Inflammatory macrophage (primary cell): ENCODE measurements at regions not wholly inside any gene's neighbourhood (a gene's known extent, or its start where the extent isn't known, plus 50 kb on each side); places are given as distances from the start of the nearest gene placed in this dataset.
A peak's percentile ranks its signal among the peaks of the same experiment; 100 is the strongest.

Source experiments
- DNase-seq, 2 donors: peaks; one replicate each; pipeline ENCODE4 v3.0.0-alpha.2; 2020 to 2022

- no peak for DNase-seq
Observed at GRCh38 chr17:83178533-83179304, 99.3 kb downstream of the METRNL start.

DNA sequence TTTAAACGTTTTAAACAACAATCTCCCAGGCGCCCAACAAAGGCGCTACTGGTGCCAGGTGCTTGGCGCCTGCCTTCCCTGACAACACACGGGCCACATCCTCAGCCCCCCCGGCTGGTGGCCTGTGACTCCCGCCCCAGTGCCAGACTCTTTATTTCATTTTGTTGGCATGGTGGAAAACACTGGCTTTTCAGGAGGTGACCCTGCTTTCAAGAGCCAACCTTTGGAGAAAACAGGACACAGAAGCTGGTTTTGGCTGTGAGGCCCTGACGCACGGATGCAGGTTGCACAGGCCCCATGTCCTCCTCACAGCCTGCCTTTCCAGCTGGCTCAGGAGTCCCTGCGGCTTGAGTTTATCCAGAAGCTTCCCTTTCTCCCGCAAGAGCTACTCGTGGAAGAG is 100.0 kb downstream of the METRNL start:
- no peak for DNase-seq

DNA sequence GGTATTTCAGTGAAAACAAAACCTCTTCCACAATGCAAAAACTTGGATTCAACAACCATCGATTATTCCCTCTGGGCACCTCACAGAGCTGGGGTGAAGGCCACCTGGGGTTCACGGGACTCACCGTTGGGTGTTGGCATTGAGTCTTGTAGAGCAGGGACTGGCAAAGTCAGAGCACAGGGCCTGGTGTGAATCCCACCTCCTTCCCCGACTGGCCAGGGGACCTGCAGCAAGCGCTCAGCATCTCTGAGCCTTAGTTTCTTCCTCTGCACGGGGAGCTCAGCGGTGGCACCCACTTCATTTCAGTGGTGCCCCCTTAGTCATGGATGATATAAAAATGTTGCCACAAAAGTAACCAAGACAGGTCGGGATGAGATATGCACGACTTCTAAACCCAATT is 100.4 kb downstream of the METRNL start:
- no peak for DNase-seq

GRCh38 chr17:83180264-83180995 is 101.0 kb downstream of the METRNL start:
- no peak for DNase-seq

GRCh38 chr17:83180996-83181481 is 101.6 kb downstream of the METRNL start:
- DNase-seq, result no peak

GRCh38 chr17:83181991-83182619 is 102.7 kb downstream of the METRNL start:
- no peak for DNase-seq

DNA sequence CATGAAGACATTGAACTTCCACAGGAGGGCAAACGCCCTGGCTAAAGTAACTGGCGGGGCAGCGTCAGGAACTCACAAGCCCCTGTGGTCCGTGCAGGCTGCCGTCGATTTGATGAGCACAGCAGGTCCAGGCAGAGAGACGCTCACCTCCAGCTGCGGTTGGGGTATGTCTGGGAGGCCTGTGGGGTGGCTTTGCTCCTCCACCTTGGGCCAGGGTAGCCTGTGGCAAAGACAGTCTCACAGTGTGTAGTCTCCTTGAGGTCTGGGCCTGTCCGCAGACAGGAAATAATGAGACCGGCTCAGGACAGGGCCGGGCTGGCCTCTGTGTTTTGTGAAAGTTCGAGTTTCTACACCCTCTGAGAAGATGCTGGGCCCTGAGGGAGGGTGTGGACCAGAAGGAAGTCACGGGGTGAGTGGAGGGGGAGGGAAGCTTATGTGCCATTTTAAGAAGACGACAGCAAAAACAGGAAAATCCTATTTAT is 103.3 kb downstream of the METRNL start:
- DNase-seq, result peak; percentile 61 to 81

DNA sequence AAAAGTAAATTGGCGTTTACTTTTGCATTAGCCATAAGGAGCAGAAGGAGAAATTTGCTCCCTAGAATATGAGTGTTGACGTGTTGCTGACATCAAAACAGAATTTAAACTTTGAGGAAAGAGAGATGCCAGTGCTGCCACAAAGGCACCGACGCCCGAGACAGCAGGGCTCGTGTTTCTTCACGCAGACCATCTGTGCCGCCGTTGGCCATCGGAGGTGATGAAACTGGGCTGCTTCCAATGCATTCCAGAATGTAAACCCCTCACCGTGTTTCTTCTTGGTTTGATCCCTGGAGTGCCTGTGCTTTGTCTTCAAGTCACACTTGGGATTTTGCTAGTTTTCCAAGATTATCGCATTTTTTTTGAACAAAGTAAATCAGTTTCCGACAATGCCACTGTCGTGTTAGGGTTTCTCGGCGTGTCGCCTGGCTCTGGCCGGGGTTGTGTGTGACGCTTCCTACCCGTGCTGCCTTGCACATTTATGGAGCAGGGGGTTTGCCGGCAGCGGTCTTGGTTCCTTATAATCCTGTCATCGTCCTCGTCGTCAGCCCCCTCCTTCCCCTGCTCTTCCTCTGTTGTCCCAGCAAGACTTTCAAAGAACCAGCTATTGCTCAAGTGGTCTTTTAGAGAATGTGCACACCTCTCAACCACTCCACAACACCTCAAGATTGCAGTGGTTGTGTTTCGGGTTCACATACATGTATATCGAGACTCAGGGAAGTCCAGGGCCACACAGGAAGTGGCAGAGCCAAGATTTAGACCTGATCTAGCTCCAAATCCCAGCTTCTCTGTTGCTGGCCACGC is 103.9 kb downstream of the METRNL start:
- DNase-seq, result no peak

DNA sequence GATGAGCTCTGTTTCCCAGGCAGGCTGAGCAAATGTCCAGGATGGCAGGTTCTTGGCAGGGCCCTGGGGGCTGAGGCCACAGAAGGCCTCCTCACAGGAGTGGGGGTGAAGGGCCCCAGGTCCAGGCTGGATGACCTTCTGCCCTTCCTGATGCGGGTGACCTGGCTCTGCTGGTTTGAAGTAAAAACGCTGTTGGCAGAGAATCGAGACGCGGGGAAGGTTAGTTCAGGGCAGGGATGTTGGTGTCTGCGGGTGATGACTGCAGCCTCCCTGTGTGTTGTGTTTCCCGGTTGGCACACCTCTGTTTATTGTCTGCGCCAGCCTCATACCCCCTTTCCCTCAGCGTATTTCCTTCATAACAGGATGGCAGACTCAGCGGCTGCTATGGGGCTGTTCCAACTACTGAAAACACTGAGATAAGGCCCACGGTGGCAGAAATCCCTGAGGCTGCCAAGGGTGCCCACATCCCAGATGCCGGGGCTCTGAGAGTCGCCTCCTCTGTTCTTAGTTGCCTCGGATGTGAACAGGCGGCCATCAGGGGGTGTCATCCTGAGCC is 104.6 kb downstream of the METRNL start:
- DNase-seq, result no peak

- no peak for DNase-seq
Observed at GRCh38 chr17:83185023-83186002, 105.9 kb downstream of the METRNL start.

GRCh38 chr17:83186226-83186625 is 106.8 kb downstream of the METRNL start:
- DNase-seq, result no peak

DNA sequence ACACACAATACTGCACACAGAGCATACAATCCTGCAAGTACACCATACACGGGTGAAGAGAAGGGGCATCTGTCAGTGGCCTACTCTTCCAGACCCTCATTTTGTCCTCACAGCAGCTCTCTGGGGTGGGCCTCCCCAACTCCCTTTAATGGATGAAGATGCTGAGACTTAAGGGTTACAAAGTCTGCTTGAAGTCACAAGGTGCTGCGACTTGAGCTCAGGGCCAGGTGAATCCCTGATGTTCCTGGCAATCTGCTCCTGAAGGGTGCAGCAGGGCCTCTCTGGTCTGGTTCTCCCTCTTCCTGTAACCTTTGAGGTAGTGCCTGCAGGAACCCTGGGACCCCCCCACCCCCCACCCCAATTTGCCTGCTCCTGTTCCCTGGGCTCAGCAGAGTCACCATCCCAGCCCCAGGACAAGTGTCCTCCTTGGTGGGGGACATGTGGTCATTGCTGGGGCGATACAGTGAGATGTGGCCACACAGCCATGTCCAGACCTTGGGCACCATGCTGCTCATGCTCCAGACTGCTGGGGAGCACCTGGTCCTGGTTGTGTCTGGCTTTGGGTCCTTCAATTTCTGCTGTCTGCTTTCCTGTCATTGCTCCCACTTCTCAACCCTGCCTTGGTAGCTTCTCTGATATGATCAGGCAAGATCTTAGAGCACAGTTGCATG is 107.5 kb downstream of the METRNL start:
- no peak for DNase-seq

GRCh38 chr17:83187782-83188311 is 108.4 kb downstream of the METRNL start:
- no peak for DNase-seq

GRCh38 chr17:83189044-83190003 is 109.9 kb downstream of the METRNL start:
- DNase-seq, result no peak

- no peak for DNase-seq
Observed at GRCh38 chr17:83190004-83190385, 110.6 kb downstream of the METRNL start.

DNA sequence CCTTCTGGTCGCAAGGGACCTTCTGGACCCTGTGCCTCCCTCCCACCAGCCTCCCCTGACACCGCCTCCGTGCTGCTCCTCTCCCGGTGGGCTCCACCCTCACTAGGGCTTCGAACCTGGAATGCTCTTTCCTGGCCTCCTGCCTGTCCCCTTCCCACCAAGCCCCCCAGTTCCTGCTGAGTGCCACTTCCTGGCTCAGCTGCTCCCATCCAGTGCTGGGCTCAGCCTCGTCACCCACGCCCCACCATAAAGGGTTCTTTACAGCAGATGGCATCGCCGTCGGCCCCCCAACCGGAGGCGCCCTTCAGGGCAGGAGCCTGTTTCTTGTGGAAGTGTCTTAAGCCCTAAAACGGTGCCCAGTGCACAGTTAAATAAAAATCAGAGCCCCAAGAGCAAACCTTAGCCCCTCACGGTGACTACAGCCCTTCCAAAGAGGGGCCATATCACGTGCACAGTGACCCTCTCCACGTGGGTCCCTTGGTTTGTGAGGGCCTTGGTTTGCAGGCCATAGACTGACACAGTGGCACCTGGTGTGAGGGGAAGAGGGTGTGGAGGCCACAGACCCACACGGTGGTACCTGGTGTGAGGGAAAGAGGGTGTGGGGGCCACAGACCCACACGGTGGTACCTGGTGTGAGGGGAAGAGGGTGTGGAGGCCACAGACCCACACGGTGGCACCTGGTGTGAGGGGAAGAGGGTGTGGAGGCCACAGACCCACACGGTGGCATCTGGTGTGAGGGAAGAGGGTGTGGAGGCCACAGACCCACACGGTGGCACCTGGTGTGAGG is 111.4 kb downstream of the METRNL start:
- no peak for DNase-seq

DNA sequence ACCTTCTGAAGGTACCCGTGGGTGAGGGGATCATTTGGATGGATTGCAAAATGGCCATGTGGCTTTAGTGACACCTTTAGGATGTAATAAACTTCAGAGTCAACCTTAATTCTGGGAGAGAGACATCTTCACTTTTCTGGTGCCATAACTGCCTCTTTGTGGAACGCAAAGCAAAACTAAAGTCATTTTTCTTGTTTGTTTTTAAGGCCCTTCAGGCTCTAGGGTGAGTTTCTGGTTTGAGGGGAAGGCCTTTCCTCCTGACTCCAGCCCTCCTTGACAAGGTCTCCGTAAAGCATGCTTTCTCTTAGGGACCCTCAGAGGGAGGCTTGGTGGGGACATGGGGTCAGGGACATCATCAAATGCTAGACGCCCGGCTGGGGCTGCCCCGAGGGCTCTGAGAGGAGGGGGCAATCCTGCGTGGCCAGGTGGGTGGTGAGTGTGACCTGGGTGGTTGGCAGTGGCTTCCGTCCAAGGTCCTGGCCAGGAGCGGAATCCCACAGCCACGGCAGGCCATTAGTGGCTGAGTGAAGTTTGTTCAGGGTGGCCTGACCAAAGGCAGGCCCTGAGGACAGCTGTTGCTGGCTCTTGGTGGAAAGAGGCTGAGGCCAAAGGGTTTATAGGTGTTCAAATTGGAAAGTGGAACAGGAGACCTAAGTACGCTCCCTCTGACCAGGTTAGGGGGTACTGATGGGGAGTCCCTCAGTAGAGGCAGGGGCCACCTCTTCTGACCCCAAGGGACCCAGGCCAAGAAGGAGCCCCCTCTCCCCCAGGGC is 112.2 kb downstream of the METRNL start:
- no peak for DNase-seq
